T-cell (primary cell): ENCODE measurements at regions not wholly inside any gene's neighbourhood (a gene's known extent, or its start where the extent isn't known, plus 50 kb on each side); places are given as distances from the start of the nearest gene placed in this dataset.

Experiments used
- ATAC-seq, 4 experiments: fragments of 200-7000 bp in 3 of 4; fragments of 150-1000 bp in 1 of 4; cut with Tn5 transposase; replicated peaks in 1 of 4; 1 replicate in 3 of 4; 2 replicates in 1 of 4; pipeline ENCODE4 v1.10.0; 2021; ENCODE audit warnings: moderate library complexity in 3 of 4, mild to moderate bottlenecking in 2 of 4, moderate number of reproducible peaks in 1 of 4
- CTCF ChIA-PET, 2 donors: fragments of 300-600 bp; sonication (Branson Sonifier 250); formaldehyde crosslinking; loops; one replicate each; lab custom pipeline; 2022; ENCODE audit warnings: antibody characterized with exemption in 2 of 2; lab: Charles Lee
- POLR2A ChIA-PET, 2 donors: fragments of 300-600 bp; sonication (Branson Sonifier 250); formaldehyde crosslinking; loops; one replicate each; lab custom pipeline; 2022; ENCODE audit warnings: antibody characterized with exemption in 2 of 2; lab: Charles Lee
- DNase-seq, 35 experiments: peaks; one replicate each; pipeline versions ENCODE4 v3.0.0 to v3.0.0-alpha.2; 2013 to 2023
- H3K27ac ChIP-seq: one replicate; pipeline ENCODE4 v1.5.1; 2013; ENCODE audit warnings: low read length
- H3K27me3 ChIP-seq, 2 experiments: replicated peaks in 1 of 2; 1 replicate in 1 of 2; 2 replicates in 1 of 2; pipeline versions ENCODE4 v1.6.1 to v1.7.0; 2013; ENCODE audit warnings: low read length in 1 of 2, mixed read lengths in 1 of 2; ENCODE audit not compliant: control insufficient read depth in 2 of 2, insufficient read depth in 2 of 2; ENCODE audit errors: extremely low read depth in 1 of 2
- H3K36me3 ChIP-seq, 2 donors: 1 replicate in 1 of 2; 2 replicates in 1 of 2; pipeline versions ENCODE4 v1.6.1 to v1.7.0; 2013; ENCODE audit warnings: low read length in 1 of 2; ENCODE audit not compliant: control insufficient read depth in 2 of 2, insufficient read depth in 1 of 2; ENCODE audit errors: extremely low read depth in 1 of 2
- H3K4me1 ChIP-seq, 2 experiments: 1 replicate in 1 of 2; 2 replicates in 1 of 2; pipeline versions ENCODE4 v1.6.1 to v1.7.0; 2013; ENCODE audit warnings: low read length in 2 of 2, mixed read lengths in 1 of 2; ENCODE audit not compliant: insufficient read depth in 2 of 2, control insufficient read depth in 1 of 2; ENCODE audit errors: extremely low read depth in 1 of 2
- H3K4me3 ChIP-seq, 2 donors: 1 replicate in 1 of 2; 2 replicates in 1 of 2; pipeline versions ENCODE4 v1.5.1 to v1.7.0; 2013; ENCODE audit warnings: mild to moderate bottlenecking in 2 of 2, low read length in 1 of 2, moderate library complexity in 1 of 2; ENCODE audit not compliant: control insufficient read depth in 1 of 2; ENCODE audit errors: extremely low read depth in 1 of 2
- H3K9me3 ChIP-seq: 2 replicates; pipeline ENCODE4 v1.7.0; 2013
- H3K27ac Mint-ChIP-seq, 2 donors: one replicate each; pipeline ENCODE4 v1.8.0; 2020 to 2021; ENCODE audit warnings: mild to moderate bottlenecking in 2 of 2, mixed read lengths in 2 of 2
- H3K27me3 Mint-ChIP-seq, 2 donors: one replicate each; pipeline ENCODE4 v1.8.0; 2021 to 2022; ENCODE audit warnings: mixed read lengths in 2 of 2
- H3K36me3 Mint-ChIP-seq: one replicate; pipeline ENCODE4 v1.8.0; 2021; ENCODE audit warnings: mixed read lengths
- H3K4me1 Mint-ChIP-seq, 3 donors: one replicate each; pipeline ENCODE4 v1.8.0; 2020 to 2022; ENCODE audit warnings: mixed read lengths in 3 of 3, mild to moderate bottlenecking in 1 of 3
- H3K4me3 Mint-ChIP-seq, 3 donors: one replicate each; pipeline ENCODE4 v1.8.0; 2020 to 2022; ENCODE audit warnings: mild to moderate bottlenecking in 3 of 3, mixed read lengths in 3 of 3, moderate library complexity in 3 of 3
- H3K9me3 Mint-ChIP-seq, 3 donors: one replicate each; pipeline ENCODE4 v1.8.0; 2020 to 2022; ENCODE audit warnings: mixed read lengths in 3 of 3
- WGBS: methylation state at CpG from one replicate; pipeline ENCODE4 v1.1.5; 2013; ENCODE audit warnings: missing lambda C conversion rate; ENCODE audit not compliant: insufficient coverage; 5-methylcytosine and 5-hydroxymethylcytosine counted together

GRCh38 chr5:101080462-101081240 lies 177.6 kb upstream of the ST8SIA4 start:
- no peak overlapping the region for H3K27ac ChIP-seq
- no peaks in the 10 kb centered on the region for H3K27me3 ChIP-seq
- no peaks in the 10 kb centered on the region for H3K36me3 Mint-ChIP-seq
- H3K9me3 Mint-ChIP-seq: no peaks in the 10 kb centered on the region
- H3K9me3 ChIP-seq: no peaks in the 10 kb centered on the region
- POLR2A ChIA-PET: no interaction called here
- H3K36me3 ChIP-seq: no peaks in the 10 kb centered on the region
- no peak overlapping the region for H3K4me3 ChIP-seq
- H3K27me3 Mint-ChIP-seq: peaks cover 1 to 3% of the 10 kb centered on the region in 2 donors
- H3K4me1 Mint-ChIP-seq: no peaks in the 10 kb centered on the region
- CTCF ChIA-PET: interaction anchor here in 1 of 2 donors (0.6 kb wide), 1 partner anchor 53 kb away, joined by 4 read pairs; no protein-coding TSS in a partner anchor
- no peaks in the 10 kb centered on the region for H3K4me1 ChIP-seq
- H3K27ac Mint-ChIP-seq: no peak overlapping the region
- no peak overlapping the region for H3K4me3 Mint-ChIP-seq
- WGBS: no CpG with 5 or more reads among the region's 5 CpGs
- DNase-seq (no peak), ATAC-seq (no peak)

- DNase-seq: no peak
- H3K4me1 Mint-ChIP-seq: no peaks in the 10 kb centered on the region
- no peaks in the 10 kb centered on the region for H3K36me3 ChIP-seq
- H3K27ac Mint-ChIP-seq: no peak overlapping the region
- no peaks in the 10 kb centered on the region for H3K36me3 Mint-ChIP-seq
- H3K27ac ChIP-seq: no peak overlapping the region
- WGBS: no CpG with 5 or more reads among the region's 1 CpG
- ATAC-seq: no peak
- ChIA-PET CTCF (no interaction called here), POLR2A (no interaction called here)
- no peak overlapping the region for H3K4me3 Mint-ChIP-seq
- no peaks in the 10 kb centered on the region for H3K4me1 ChIP-seq
- peaks cover 0 to 5% (median 4%) of the 10 kb centered on the region in 3 donors for H3K9me3 Mint-ChIP-seq
- H3K27me3 ChIP-seq: no peaks in the 10 kb centered on the region
- no peaks in the 10 kb centered on the region for H3K9me3 ChIP-seq
- H3K4me3 ChIP-seq: no peak overlapping the region
- peaks cover 0 to 9% of the 10 kb centered on the region in 2 donors for H3K27me3 Mint-ChIP-seq
Measured at GRCh38 chr5:101068298-101068697, 165.2 kb upstream of the ST8SIA4 start.

- H3K9me3 Mint-ChIP-seq: peaks cover 0 to 14% (median 7%) of the 10 kb centered on the region in 3 donors
- no peaks in the 10 kb centered on the region for H3K9me3 ChIP-seq
- CTCF ChIA-PET: interaction anchor here in 1 of 2 donors (0.5 kb wide), 1 partner anchor 1317 kb away, joined by 4 read pairs; no protein-coding TSS in a partner anchor
- H3K4me1 Mint-ChIP-seq: no peaks in the 10 kb centered on the region
- no peaks in the 10 kb centered on the region for H3K36me3 ChIP-seq
- 83% methylated on average over 2 of the region's 4 CpGs for WGBS
- H3K4me3 Mint-ChIP-seq: no peak overlapping the region
- no peak overlapping the region for H3K27ac Mint-ChIP-seq
- H3K27me3 Mint-ChIP-seq: peaks cover 0 to 9% of the 10 kb centered on the region in 2 donors
- ATAC-seq: no peak
- no peaks in the 10 kb centered on the region for H3K36me3 Mint-ChIP-seq
- no peaks in the 10 kb centered on the region for H3K4me1 ChIP-seq
- H3K27ac ChIP-seq: no peak overlapping the region
- no peak overlapping the region for H3K4me3 ChIP-seq
- no peak for DNase-seq
- H3K27me3 ChIP-seq: no peaks in the 10 kb centered on the region
- POLR2A ChIA-PET: no interaction called here
Measured at GRCh38 chr5:101067429-101067828, 164.3 kb upstream of the ST8SIA4 start.

GRCh38 chr5:101062902-101063301 lies 159.8 kb upstream of the ST8SIA4 start:
- no peaks in the 10 kb centered on the region for H3K4me1 ChIP-seq
- Mint-ChIP-seq H3K4me3 (no peak overlapping the region), H3K9me3 (peaks cover 8 to 18% (median 9%) of the 10 kb centered on the region in 3 donors), H3K27me3 (peaks cover 9 to 15% of the 10 kb centered on the region in 2 donors), H3K36me3 (no peaks in the 10 kb centered on the region), H3K4me1 (no peaks in the 10 kb centered on the region), H3K27ac (no peak overlapping the region)
- no peaks in the 10 kb centered on the region for H3K9me3 ChIP-seq
- no peak for ATAC-seq
- H3K27me3 ChIP-seq: no peaks in the 10 kb centered on the region
- no peak for DNase-seq
- no peak overlapping the region for H3K4me3 ChIP-seq
- POLR2A ChIA-PET: no interaction called here
- CTCF ChIA-PET: no interaction called here
- H3K36me3 ChIP-seq: no peaks in the 10 kb centered on the region
- H3K27ac ChIP-seq: no peak overlapping the region

GRCh38 chr5:101047181-101047580 lies 144.1 kb upstream of the ST8SIA4 start:
- Histone ChIP-seq H3K4me3 (no peak overlapping the region), H3K36me3 (no peaks in the 10 kb centered on the region), H3K27me3 (no peaks in the 10 kb centered on the region), H3K9me3 (no peaks in the 10 kb centered on the region), H3K4me1 (no peaks in the 10 kb centered on the region), H3K27ac (no peak overlapping the region)
- peaks cover 0 to 10% (median 8%) of the 10 kb centered on the region in 3 donors for H3K4me1 Mint-ChIP-seq
- peak overlapping the region in 1 of 2 donors; percentile 55 for H3K27ac Mint-ChIP-seq
- ATAC-seq (peak in 2 of 4 experiments; percentile 47 to 49), DNase-seq (no peak)
- H3K27me3 Mint-ChIP-seq: no peaks in the 10 kb centered on the region
- ChIA-PET POLR2A (no interaction called here), CTCF (no interaction called here)
- no peak overlapping the region for H3K4me3 Mint-ChIP-seq
- H3K36me3 Mint-ChIP-seq: no peaks in the 10 kb centered on the region
- 60% methylated on average over 2 of the region's 2 CpGs for WGBS
- no peaks in the 10 kb centered on the region for H3K9me3 Mint-ChIP-seq

- H3K9me3 Mint-ChIP-seq: no peaks in the 10 kb centered on the region
- ChIA-PET CTCF (interaction anchor here in 1 of 2 donors (1.3 kb wide), 1 partner anchor 422 kb away, joined by 8 read pairs; no protein-coding TSS in a partner anchor), POLR2A (no interaction called here)
- no peaks in the 10 kb centered on the region for H3K27me3 Mint-ChIP-seq
- WGBS: no CpG with 5 or more reads among the region's 3 CpGs
- H3K36me3 Mint-ChIP-seq: no peaks in the 10 kb centered on the region
- Histone ChIP-seq H3K36me3 (no peaks in the 10 kb centered on the region), H3K9me3 (no peaks in the 10 kb centered on the region), H3K4me3 (no peak overlapping the region), H3K27ac (no peak overlapping the region), H3K27me3 (no peaks in the 10 kb centered on the region), H3K4me1 (no peaks in the 10 kb centered on the region)
- peaks cover 0 to 10% (median 8%) of the 10 kb centered on the region in 3 donors for H3K4me1 Mint-ChIP-seq
- no peak overlapping the region for H3K4me3 Mint-ChIP-seq
- ATAC-seq (no peak), DNase-seq (peak in 1 of 35 experiments; percentile 47)
- H3K27ac Mint-ChIP-seq: no peak overlapping the region
Measured at GRCh38 chr5:101045689-101046088, 142.6 kb upstream of the ST8SIA4 start.
